Amygdala (tissue), 56 donors: ENCODE measurements at regions not wholly inside any gene's neighbourhood (a gene's known extent, or its start where the extent isn't known, plus 50 kb on each side); places are given as distances from the start of the nearest gene placed in this dataset.

Experiments used
- DNase-seq, 56 donors: peaks; one replicate each; lab custom pipeline; 2025; lab: John Stamatoyannopoulos, UW

DNA sequence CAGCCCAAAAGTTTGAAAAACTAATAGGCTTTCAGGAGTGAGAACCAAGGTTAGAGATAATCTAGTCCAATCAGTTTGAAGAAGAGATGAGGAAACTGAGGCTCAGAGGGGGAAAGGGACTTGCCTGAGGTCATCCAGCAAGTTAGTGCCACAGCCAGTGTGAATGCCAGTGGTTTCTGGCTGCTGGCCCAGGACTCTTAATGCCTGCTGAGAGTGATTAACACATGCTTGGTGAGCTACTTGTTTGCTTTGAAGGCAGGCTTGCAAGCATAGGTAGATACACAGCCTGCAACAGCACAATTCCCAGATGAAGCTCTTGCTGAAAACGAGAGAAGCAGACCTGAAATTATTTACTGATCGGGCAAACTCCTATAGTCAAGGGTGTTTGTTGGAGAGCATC, 591.6 kb upstream of the SGCD start:
- no peak for DNase-seq

GRCh38 chr5:155738616-155739015, 588.3 kb upstream of the SGCD start:
- no peak for DNase-seq

DNA sequence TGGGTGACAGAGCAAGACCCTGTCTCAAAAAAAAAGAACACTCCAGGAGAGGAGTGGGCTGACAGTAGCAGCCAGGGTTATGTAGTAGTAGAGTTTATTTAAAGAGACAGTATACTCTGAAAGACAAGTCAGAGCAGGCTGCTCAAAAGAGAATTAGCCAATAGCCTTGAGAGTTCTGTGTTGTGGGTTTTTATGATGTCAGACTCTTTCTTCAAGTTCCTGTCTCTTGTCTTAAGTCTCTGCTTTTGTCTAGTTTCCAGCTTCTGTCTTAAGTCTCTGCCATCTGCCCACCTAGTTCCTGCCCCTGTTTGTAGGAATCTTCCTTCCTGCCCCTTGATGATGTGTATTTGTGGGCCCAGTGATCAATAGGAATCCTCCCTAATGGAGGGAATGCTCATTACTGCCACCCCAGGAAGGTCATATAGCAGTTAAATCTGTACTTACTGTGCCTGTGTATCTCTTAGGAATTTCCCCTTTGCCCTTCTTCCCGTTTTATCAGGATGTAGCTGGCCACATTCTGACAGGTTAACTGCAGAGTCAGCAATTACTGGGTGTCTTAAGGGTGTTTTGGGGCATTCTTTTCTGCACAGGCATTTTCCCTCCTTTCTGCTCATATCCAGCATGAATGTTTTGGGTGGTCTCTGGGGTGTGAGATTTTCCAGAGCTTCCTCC, 580.5 kb upstream of the SGCD start:
- DNase-seq: no peak

- DNase-seq: no peak
Observed at GRCh38 chr5:155750101-155750500, 576.9 kb upstream of the SGCD start.

GRCh38 chr5:155750571-155750970, 576.4 kb upstream of the SGCD start:
- DNase-seq: no peak

DNA sequence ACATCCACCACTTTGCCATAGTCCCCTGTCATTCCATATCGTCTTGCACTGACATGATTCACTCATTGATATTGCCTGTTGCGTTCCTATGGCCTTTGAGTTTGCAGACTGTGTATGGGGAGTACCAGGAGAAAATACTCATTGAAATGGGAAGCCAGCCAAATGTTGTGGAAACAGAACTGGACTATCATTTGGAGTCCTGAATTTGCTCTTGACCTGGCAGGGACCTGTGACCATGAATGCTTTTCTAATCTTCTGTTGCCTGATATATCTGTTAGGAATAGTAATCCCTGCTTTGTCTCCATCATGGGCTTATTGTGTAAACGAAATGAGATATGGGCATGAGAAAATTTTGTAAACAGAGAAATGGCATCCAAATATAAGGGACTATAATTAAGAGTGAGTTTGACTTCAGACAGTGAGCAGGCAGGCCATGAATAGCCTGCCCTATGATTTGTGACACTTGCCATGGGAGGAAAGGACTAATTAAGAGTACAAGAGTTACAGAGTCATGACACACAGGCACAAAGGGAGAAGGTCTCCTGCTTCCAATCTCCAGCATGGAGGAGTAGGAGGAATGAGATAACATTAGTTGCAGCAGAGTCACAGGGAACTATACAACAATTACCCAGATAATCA, 572.9 kb upstream of the SGCD start:
- no peak for DNase-seq

- DNase-seq: no peak
Observed at GRCh38 chr5:155759252-155759651, 567.7 kb upstream of the SGCD start.

DNA sequence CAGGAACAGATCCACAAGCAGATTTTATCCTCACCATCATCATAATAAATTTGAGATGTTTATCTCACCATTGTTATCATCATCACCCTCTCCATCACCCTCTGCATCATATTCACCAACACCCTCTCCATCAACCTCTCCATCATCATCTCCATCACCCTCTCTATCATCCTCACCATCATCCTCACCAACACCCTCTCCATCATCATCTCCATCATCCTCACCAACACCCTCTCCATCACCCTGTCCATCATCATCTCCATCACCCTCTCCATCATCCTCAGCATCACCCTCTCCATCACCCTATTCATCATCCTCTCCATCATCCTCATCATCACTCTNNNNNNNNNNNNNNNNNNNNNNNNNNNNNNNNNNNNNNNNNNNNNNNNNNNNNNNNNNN, 567.0 kb upstream of the SGCD start:
- DNase-seq: no peak

DNA sequence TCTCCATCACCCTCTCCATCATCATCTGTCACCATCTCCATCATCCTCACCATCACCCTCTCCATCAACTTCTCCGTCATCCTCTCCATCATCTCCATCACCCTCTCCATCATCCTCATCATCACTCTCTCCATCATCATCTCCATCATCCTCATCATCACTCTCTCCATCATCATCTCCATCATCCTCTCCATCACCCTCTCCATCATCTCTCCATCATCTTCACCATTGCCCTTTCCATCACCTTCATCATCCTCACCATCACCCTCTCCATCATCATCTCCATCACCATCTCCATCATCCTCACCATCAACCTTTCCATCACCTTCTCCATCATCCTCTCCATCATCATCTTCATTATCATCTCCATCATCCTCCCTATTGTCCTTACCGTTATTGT, 565.5 kb upstream of the SGCD start:
- DNase-seq: no peak

GRCh38 chr5:155765715-155766114, 561.2 kb upstream of the SGCD start:
- no peak for DNase-seq

DNA sequence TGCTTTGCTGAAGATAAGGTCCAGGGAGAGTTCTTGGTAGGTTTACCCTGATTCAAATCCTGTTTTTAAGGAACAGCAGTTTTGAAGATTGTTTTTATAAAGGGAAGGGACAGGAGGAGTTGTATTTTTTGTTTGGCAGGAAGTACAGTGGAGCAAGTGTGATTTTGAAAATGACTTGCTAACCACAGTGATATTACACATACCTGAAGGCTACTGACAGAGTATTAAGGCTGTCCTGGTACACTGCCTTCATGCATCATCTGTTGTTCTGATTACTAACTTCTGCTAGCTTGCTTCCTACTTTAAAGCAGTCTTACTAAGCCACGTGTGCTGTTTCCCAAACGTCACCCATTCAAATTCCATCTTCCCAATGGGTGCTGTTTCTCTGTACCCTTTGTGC, 559.5 kb upstream of the SGCD start:
- no peak for DNase-seq

DNA sequence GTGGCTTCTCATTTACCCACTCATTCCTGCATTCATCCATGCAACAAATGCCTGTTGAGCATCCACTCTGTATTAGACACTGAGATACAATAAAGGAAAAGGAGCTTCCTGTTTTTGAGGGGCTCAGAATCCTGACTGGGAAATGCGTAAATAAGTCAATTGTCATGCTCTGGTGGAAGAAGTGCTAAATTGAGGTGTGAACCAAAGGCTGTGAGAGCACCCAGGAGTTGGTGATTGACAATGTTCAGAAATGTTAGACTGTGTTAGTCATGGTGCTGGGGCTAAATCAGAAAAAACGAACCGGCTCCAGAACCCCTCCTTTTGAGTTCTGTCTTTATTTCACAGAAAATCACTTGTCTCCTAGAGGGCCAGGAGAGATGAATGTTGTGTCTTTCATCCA, 558.6 kb upstream of the SGCD start:
- no peak for DNase-seq

GRCh38 chr5:155772009-155772662, 554.8 kb upstream of the SGCD start:
- no peak for DNase-seq

DNA sequence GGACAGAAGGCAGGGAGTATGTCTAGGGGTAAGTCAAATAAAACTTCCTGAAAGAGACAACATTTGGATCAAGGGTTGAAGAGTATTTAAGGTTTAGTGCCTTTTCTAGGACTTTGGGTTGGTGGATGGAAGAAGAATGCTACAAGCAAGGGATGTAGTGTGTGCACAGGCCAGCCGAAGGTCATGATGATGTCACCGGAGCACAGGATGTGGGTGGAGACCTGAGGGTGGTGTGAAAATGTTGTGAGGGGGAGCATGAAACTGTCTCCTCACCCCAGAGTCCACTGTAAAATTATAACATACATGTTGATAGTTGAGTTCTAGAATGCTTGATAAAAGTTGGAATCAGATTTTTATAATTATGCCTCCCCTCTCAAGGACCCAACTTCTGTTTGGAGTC, 553.3 kb upstream of the SGCD start:
- no peak for DNase-seq

- no peak for DNase-seq
Observed at GRCh38 chr5:155780260-155780659, 546.7 kb upstream of the SGCD start.

GRCh38 chr5:155783246-155783645, 543.7 kb upstream of the SGCD start:
- DNase-seq: no peak

- no peak for DNase-seq
Observed at GRCh38 chr5:155783791-155784190, 543.2 kb upstream of the SGCD start.

DNA sequence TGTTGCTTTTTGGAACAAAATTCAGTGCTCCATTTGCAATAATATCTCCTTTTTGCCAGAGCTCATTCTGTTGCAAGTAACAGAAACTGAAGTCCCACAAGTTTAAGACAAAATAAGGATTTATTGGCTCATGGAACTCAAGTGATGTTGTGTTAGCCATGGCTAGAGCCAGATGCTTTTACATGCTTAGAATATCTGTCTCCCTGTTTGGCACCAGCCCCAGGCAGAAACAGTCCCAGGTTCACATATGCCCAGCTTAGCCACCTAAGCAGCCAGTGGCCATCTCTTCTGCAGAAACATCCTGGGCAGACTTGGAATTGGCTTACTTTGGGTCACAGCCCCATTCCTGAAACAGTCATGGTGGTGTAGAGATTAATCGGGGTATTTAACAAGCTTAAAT, 540.9 kb upstream of the SGCD start:
- DNase-seq: no peak

- DNase-seq: no peak
Observed at GRCh38 chr5:155792873-155793272, 534.1 kb upstream of the SGCD start.

GRCh38 chr5:155794795-155795194, 532.2 kb upstream of the SGCD start:
- DNase-seq: no peak

GRCh38 chr5:155799308-155799707, 527.7 kb upstream of the SGCD start:
- no peak for DNase-seq

- no peak for DNase-seq
Observed at GRCh38 chr5:155807884-155808576, 518.9 kb upstream of the SGCD start.
